Liver (tissue), 7 donors: ENCODE measurements at regions not wholly inside any gene's neighbourhood (a gene's known extent, or its start where the extent isn't known, plus 50 kb on each side); places are given as distances from the start of the nearest gene placed in this dataset.

Source experiments
- DNase-seq: peaks from one replicate; pipeline ENCODE4 v3.0.0-alpha.2; 2017; ENCODE audit warnings: low spot score
- H3K27ac ChIP-seq, 2 donors: one replicate each; pipeline ENCODE4 v1.7.0; 2013; ENCODE audit warnings: inconsistent platforms in 2 of 2, low read length in 2 of 2, control low read depth in 1 of 2, low read depth in 1 of 2, mild to moderate bottlenecking in 1 of 2
- H3K27me3 ChIP-seq, 4 donors: one replicate each; pipeline versions ENCODE4 v1.6.1 to v1.7.0; 2013; ENCODE audit warnings: low read length in 3 of 4, inconsistent platforms in 1 of 4, mild to moderate bottlenecking in 1 of 4, moderate library complexity in 1 of 4; ENCODE audit not compliant: control insufficient read depth in 4 of 4, insufficient read depth in 4 of 4
- H3K36me3 ChIP-seq, 4 donors: one replicate each; pipeline versions ENCODE4 v1.6.1 to v1.7.0; 2013; ENCODE audit warnings: low read length in 3 of 4, mild to moderate bottlenecking in 3 of 4, low read depth in 1 of 4, moderate library complexity in 1 of 4; ENCODE audit not compliant: control insufficient read depth in 4 of 4, insufficient read depth in 3 of 4
- H3K4me1 ChIP-seq, 4 donors: one replicate each; pipeline versions ENCODE4 v1.6.1 to v1.7.0; 2013; ENCODE audit warnings: low read length in 3 of 4, mild to moderate bottlenecking in 3 of 4, moderate library complexity in 1 of 4; ENCODE audit not compliant: control insufficient read depth in 4 of 4, insufficient read depth in 4 of 4
- H3K4me3 ChIP-seq, 3 donors: one replicate each; pipeline versions ENCODE4 v1.6.1 to v1.7.0; 2013; ENCODE audit warnings: low read length in 3 of 3, control low read depth in 1 of 3, low read depth in 1 of 3, mild to moderate bottlenecking in 1 of 3
- H3K9ac ChIP-seq, 2 donors: one replicate each; pipeline ENCODE4 v1.7.0; 2013; ENCODE audit warnings: low read length in 2 of 2, mild to moderate bottlenecking in 2 of 2, moderate library complexity in 2 of 2, control low read depth in 1 of 2, low read depth in 1 of 2
- H3K9me3 ChIP-seq, 4 donors: one replicate each; pipeline versions ENCODE4 v1.6.1 to v1.7.0; 2013; ENCODE audit warnings: low read length in 3 of 4; ENCODE audit not compliant: control insufficient read depth in 4 of 4
- EGR1 ChIP-seq, 2 donors: IDR thresholded peaks; 2 replicates each; pipeline ENCODE4 v1.6.1; 2016 to 2018; ENCODE audit warnings: antibody characterized with exemption in 2 of 2, low read depth in 2 of 2
- FOXA1 ChIP-seq: IDR thresholded peaks from 2 replicates; pipeline ENCODE4 v1.6.1; 2016; ENCODE audit warnings: antibody characterized with exemption
- FOXA2 ChIP-seq: IDR thresholded peaks from 2 replicates; pipeline ENCODE4 v1.6.1; 2016; ENCODE audit warnings: antibody characterized with exemption
- GABPA ChIP-seq, 2 donors: IDR thresholded peaks in 1 of 2; conservative IDR thresholded peaks in 1 of 2; 2 replicates each; pipeline ENCODE4 v1.6.1; 2016; ENCODE audit warnings: antibody characterized with exemption in 2 of 2, mild to moderate bottlenecking in 1 of 2, moderate library complexity in 1 of 2
- HNF4A ChIP-seq, 2 donors: conservative IDR thresholded peaks; 2 replicates each; pipeline ENCODE4 v1.6.1; 2016; ENCODE audit warnings: antibody characterized with exemption in 2 of 2, mild to moderate bottlenecking in 2 of 2
- JUND ChIP-seq, 2 donors: IDR thresholded peaks; 2 replicates each; pipeline ENCODE4 v1.6.1; 2016; ENCODE audit warnings: antibody characterized with exemption in 2 of 2
- RAD21 ChIP-seq, 2 donors: IDR thresholded peaks; 2 replicates each; pipeline ENCODE4 v1.6.1; 2016; ENCODE audit warnings: antibody characterized with exemption in 2 of 2, mild to moderate bottlenecking in 2 of 2
- RXRA ChIP-seq, 2 donors: IDR thresholded peaks; 2 replicates each; pipeline ENCODE4 v1.6.1; 2017 to 2018; ENCODE audit warnings: antibody characterized with exemption in 2 of 2, mild to moderate bottlenecking in 1 of 2
- SP1 ChIP-seq: IDR thresholded peaks from 2 replicates; pipeline ENCODE4 v1.6.1; 2018; ENCODE audit warnings: antibody characterized with exemption, mild to moderate bottlenecking
- TAF1 ChIP-seq: conservative IDR thresholded peaks from 2 replicates; pipeline ENCODE4 v1.6.1; 2016; ENCODE audit warnings: antibody characterized with exemption, mild to moderate bottlenecking
- YY1 ChIP-seq: IDR thresholded peaks from 2 replicates; pipeline ENCODE4 v1.6.1; 2016; ENCODE audit warnings: antibody characterized with exemption, mild to moderate bottlenecking
- WGBS: extraction: QIAGEN DNeasy Blood & Tissue Kit; methylation state at CpG from one replicate; pipeline ENCODE4 v1.1.7; 2013; 5-methylcytosine and 5-hydroxymethylcytosine counted together
- TF ChIP-seq, protein P1 (sequence below): IDR thresholded peaks from 2 replicates; pipeline ENCODE4 v1.6.1; 2016; ENCODE audit warnings: antibody characterized with exemption
- TF ChIP-seq, protein P2 (sequence below): IDR thresholded peaks from 2 replicates; pipeline ENCODE4 v1.6.1; 2016; ENCODE audit warnings: antibody characterized with exemption, mild to moderate bottlenecking
- TF ChIP-seq, protein P3 (sequence below): IDR thresholded peaks from 2 replicates; pipeline ENCODE4 v1.6.1; 2016; ENCODE audit warnings: antibody characterized with exemption
- donor health status: healthy.
- donor health status: healthy.
- donor health status: healthy.
- donor health status: healthy.

DNA sequence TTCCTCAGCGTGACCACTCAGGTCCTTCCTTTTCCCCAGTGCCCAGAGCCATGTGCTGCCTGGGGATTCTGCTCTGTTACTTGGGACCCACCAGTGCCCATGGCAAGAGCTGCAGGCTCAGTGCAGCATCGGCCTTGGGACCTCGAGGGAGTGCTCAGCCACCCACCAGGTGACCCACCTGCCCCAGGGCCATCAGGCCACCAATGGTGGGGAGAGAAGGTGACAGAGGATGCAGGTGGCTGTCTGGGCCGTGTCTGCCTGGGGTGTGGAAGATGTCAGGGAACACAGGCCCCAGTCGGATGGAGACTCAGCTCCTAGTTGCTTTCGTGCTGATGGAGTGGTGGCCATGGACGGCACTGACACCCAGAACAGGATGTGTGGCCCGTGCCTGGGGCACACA is 104.7 kb upstream of the FAM20C start:
- H3K27me3 ChIP-seq = no peaks in the 10 kb centered on the region

DNA sequence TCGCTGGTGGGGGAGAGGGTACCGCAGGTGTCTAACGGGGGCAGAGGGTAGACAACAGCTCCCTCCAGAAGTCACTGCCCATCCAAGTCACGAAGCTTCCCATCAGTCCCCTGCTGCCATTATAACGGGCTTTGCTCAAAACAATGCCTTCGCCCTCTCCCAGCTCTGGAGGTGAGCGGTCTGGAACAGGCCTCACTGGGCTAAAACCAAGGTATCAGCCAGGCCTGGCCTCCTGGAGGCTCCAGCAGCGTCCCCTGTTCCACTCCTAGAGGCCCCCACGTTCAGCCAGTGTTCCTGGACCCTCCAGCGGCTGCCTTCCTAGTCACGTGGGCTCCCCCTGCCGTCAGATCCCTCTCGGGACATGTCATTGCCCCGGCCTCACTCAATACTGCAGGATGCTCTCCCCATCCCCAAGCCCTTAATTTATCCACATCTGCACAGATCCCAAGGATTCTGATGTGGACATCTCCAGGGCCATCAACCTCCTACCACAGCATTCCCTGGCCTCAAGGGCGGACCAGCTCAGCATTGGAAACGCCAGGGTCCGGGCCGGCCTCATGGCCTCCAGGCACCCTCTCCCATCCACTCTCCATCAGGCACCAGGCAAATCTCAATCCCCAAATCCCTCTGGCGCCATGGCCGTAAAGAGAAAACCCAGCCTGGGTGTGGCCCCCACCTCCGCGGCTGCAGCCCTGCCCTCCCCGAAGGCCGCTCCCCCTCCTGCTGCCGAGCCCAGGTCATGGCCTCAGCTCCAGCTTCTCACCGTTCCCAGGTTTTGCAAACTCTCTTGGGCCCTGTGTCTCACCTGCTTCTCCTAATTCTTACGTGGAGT is 104.1 kb upstream of the FAM20C start:
- whole genome bisulfite sequencing = 85% methylated on average over 27 of the region's 27 CpGs
- peak; percentile 27 for DNase-seq
- H3K9ac ChIP-seq = no peak overlapping the region
- H3K4me1 ChIP-seq = no peaks in the 10 kb centered on the region
- no peaks in the 10 kb centered on the region for H3K9me3 ChIP-seq
- no peaks in the 10 kb centered on the region for H3K36me3 ChIP-seq
- TF ChIP-seq FOXA1 (no peak), FOXA2 (no peak), RAD21 (IDR thresholded peaks at IDR 0.05) (no peak), TAF1 (no peak), YY1 (no peak), JUND (IDR thresholded peaks at IDR 0.05) (no peak)
- TF ChIP-seq, protein P1, sequence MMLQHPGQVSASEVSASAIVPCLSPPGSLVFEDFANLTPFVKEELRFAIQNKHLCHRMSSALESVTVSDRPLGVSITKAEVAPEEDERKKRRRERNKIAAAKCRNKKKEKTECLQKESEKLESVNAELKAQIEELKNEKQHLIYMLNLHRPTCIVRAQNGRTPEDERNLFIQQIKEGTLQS = no peak
- H3K27ac ChIP-seq = no peak overlapping the region
- H3K27me3 ChIP-seq = no peaks in the 10 kb centered on the region
- H3K4me3 ChIP-seq = no peak overlapping the region

More for the DNA sequence above, 104.7 kb upstream of the FAM20C start:
- WGBS = 91% methylated on average over 8 of the region's 8 CpGs
- DNase-seq = no peak
- H3K27ac ChIP-seq = no peak overlapping the region
- H3K4me1 ChIP-seq = no peaks in the 10 kb centered on the region
- no peak overlapping the region for H3K4me3 ChIP-seq
- no peaks in the 10 kb centered on the region for H3K36me3 ChIP-seq
- TF ChIP-seq GABPA (IDR thresholded peaks at IDR 0.05 in 1 of 2, conservative IDR thresholded peaks at IDR 0.05 in 1 of 2) (no peak), SP1 (no peak), YY1 (no peak), RXRA (IDR thresholded peaks at IDR 0.05) (no peak), EGR1 (IDR thresholded peaks at IDR 0.05; ENCODE audit: low read depth in 2 of 2) (no peak), HNF4A (conservative IDR thresholded peaks at IDR 0.05) (no peak), TAF1 (no peak), RAD21 (IDR thresholded peaks at IDR 0.05) (no peak), JUND (IDR thresholded peaks at IDR 0.05) (no peak), FOXA2 (no peak)
- TF ChIP-seq, protein P2, sequence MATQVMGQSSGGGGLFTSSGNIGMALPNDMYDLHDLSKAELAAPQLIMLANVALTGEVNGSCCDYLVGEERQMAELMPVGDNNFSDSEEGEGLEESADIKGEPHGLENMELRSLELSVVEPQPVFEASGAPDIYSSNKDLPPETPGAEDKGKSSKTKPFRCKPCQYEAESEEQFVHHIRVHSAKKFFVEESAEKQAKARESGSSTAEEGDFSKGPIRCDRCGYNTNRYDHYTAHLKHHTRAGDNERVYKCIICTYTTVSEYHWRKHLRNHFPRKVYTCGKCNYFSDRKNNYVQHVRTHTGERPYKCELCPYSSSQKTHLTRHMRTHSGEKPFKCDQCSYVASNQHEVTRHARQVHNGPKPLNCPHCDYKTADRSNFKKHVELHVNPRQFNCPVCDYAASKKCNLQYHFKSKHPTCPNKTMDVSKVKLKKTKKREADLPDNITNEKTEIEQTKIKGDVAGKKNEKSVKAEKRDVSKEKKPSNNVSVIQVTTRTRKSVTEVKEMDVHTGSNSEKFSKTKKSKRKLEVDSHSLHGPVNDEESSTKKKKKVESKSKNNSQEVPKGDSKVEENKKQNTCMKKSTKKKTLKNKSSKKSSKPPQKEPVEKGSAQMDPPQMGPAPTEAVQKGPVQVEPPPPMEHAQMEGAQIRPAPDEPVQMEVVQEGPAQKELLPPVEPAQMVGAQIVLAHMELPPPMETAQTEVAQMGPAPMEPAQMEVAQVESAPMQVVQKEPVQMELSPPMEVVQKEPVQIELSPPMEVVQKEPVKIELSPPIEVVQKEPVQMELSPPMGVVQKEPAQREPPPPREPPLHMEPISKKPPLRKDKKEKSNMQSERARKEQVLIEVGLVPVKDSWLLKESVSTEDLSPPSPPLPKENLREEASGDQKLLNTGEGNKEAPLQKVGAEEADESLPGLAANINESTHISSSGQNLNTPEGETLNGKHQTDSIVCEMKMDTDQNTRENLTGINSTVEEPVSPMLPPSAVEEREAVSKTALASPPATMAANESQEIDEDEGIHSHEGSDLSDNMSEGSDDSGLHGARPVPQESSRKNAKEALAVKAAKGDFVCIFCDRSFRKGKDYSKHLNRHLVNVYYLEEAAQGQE = no peak
- TF ChIP-seq, protein P1 = no peak
- TF ChIP-seq, protein P3, sequence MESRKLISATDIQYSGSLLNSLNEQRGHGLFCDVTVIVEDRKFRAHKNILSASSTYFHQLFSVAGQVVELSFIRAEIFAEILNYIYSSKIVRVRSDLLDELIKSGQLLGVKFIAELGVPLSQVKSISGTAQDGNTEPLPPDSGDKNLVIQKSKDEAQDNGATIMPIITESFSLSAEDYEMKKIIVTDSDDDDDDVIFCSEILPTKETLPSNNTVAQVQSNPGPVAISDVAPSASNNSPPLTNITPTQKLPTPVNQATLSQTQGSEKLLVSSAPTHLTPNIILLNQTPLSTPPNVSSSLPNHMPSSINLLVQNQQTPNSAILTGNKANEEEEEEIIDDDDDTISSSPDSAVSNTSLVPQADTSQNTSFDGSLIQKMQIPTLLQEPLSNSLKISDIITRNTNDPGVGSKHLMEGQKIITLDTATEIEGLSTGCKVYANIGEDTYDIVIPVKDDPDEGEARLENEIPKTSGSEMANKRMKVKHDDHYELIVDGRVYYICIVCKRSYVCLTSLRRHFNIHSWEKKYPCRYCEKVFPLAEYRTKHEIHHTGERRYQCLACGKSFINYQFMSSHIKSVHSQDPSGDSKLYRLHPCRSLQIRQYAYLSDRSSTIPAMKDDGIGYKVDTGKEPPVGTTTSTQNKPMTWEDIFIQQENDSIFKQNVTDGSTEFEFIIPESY = no peak
- H3K9me3 ChIP-seq = no peaks in the 10 kb centered on the region
- no peak overlapping the region for H3K9ac ChIP-seq
